Thyroid gland (tissue), 4 donors: ENCODE measurements at regions not wholly inside any gene's neighbourhood (a gene's known extent, or its start where the extent isn't known, plus 50 kb on each side); places are given as distances from the start of the nearest gene placed in this dataset.

Experiments used
- CTCF ChIP-seq, 6 experiments: fragments of 200-600 bp in 3 of 6; fragments of 450-650 bp in 3 of 6; sonication (generic) in 3 of 6; IDR thresholded peaks; one replicate each; pipeline ENCODE4 v1.5.1; 2016 to 2019; ENCODE audit warnings: antibody characterized with exemption in 6 of 6, mild to moderate bottlenecking in 2 of 6, inconsistent platforms in 1 of 6, moderate library complexity in 1 of 6
- POLR2A ChIP-seq, 2 donors: fragments of 450-650 bp; IDR thresholded peaks; one replicate each; pipeline ENCODE4 v1.6.1; 2017; ENCODE audit warnings: antibody characterized with exemption in 2 of 2, mild to moderate bottlenecking in 2 of 2, moderate library complexity in 1 of 2

- TF ChIP-seq POLR2A (IDR thresholded peaks at IDR 0.05) (no peak), CTCF (IDR thresholded peaks at IDR 0.05) (no peak)
Observed at GRCh38 chr19:31575846-31576335, 226.7 kb upstream of the TSHZ3 start.
